ENCODE measurements at regions not wholly inside any gene's neighbourhood (a gene's known extent, or its start where the extent isn't known, plus 50 kb on each side); places are given as distances from the start of the nearest gene placed in this dataset.

GRCh38 chr9:89992326-89993198 lies 387.8 kb downstream of the GADD45G start:
- H3K27ac Mint-ChIP-seq, result no peak overlapping the region
- H3K27me3 Mint-ChIP-seq, result peaks cover 8% of the 10 kb centered on the region
- H3K4me3 Mint-ChIP-seq, result no peak overlapping the region
- H3K36me3 Mint-ChIP-seq (ENCODE audit: low read depth), result no peaks in the 10 kb centered on the region
- no peaks in the 10 kb centered on the region for H3K9me3 Mint-ChIP-seq
- peaks cover 19% of the 10 kb centered on the region for H3K4me1 Mint-ChIP-seq (ENCODE audit: low read depth)

- H3K4me1 Mint-ChIP-seq (ENCODE audit: low read depth), result peaks cover 16% of the 10 kb centered on the region
- H3K27ac Mint-ChIP-seq, result no peak overlapping the region
- no peak overlapping the region for H3K4me3 Mint-ChIP-seq
- no peaks in the 10 kb centered on the region for H3K36me3 Mint-ChIP-seq (ENCODE audit: low read depth)
- H3K9me3 Mint-ChIP-seq, result no peaks in the 10 kb centered on the region
- peaks cover 5% of the 10 kb centered on the region for H3K27me3 Mint-ChIP-seq
Observed at GRCh38 chr9:89993678-89994630, 389.1 kb downstream of the GADD45G start.

- H3K4me3 Mint-ChIP-seq, result no peak overlapping the region
- no peaks in the 10 kb centered on the region for H3K9me3 Mint-ChIP-seq
- peaks cover 5% of the 10 kb centered on the region for H3K27me3 Mint-ChIP-seq
- no peaks in the 10 kb centered on the region for H3K36me3 Mint-ChIP-seq (ENCODE audit: low read depth)
- H3K27ac Mint-ChIP-seq, result peak overlapping the region; percentile 32
- peaks cover 28% of the 10 kb centered on the region for H3K4me1 Mint-ChIP-seq (ENCODE audit: low read depth)
Observed at GRCh38 chr9:89994988-89995613, 390.3 kb downstream of the GADD45G start.

- no peak overlapping the region for H3K4me3 Mint-ChIP-seq
- peaks cover 38% of the 10 kb centered on the region for H3K4me1 Mint-ChIP-seq (ENCODE audit: low read depth)
- H3K36me3 Mint-ChIP-seq (ENCODE audit: low read depth), result no peaks in the 10 kb centered on the region
- peaks cover 5% of the 10 kb centered on the region for H3K27me3 Mint-ChIP-seq
- no peak overlapping the region for H3K27ac Mint-ChIP-seq
- H3K9me3 Mint-ChIP-seq, result no peaks in the 10 kb centered on the region
Observed at GRCh38 chr9:89996116-89996515, 391.3 kb downstream of the GADD45G start.

- no peak overlapping the region for H3K27ac Mint-ChIP-seq
- peaks cover 2% of the 10 kb centered on the region for H3K27me3 Mint-ChIP-seq
- no peak overlapping the region for H3K4me3 Mint-ChIP-seq
- H3K36me3 Mint-ChIP-seq (ENCODE audit: low read depth), result no peaks in the 10 kb centered on the region
- H3K4me1 Mint-ChIP-seq (ENCODE audit: low read depth), result peaks cover 42% of the 10 kb centered on the region
- no peaks in the 10 kb centered on the region for H3K9me3 Mint-ChIP-seq
Observed at GRCh38 chr9:89996773-89997172, 392.0 kb downstream of the GADD45G start.

- Mint-ChIP-seq H3K27ac (peak overlapping the region; percentile 89), H3K4me1 (ENCODE audit: low read depth) (peaks cover 42% of the 10 kb centered on the region), H3K9me3 (no peaks in the 10 kb centered on the region), H3K27me3 (no peaks in the 10 kb centered on the region), H3K4me3 (no peak overlapping the region), H3K36me3 (ENCODE audit: low read depth) (no peaks in the 10 kb centered on the region)
Observed at GRCh38 chr9:89998633-89999032, 393.8 kb downstream of the GADD45G start.

GRCh38 chr9:89999176-89999533 lies 394.3 kb downstream of the GADD45G start:
- Mint-ChIP-seq H3K9me3 (no peaks in the 10 kb centered on the region), H3K4me3 (peak overlapping the region; percentile 72), H3K27ac (peak overlapping the region; percentile 89), H3K27me3 (no peaks in the 10 kb centered on the region), H3K36me3 (ENCODE audit: low read depth) (no peaks in the 10 kb centered on the region), H3K4me1 (ENCODE audit: low read depth) (peaks cover 42% of the 10 kb centered on the region)

- no peaks in the 10 kb centered on the region for H3K27me3 Mint-ChIP-seq
- no peaks in the 10 kb centered on the region for H3K36me3 Mint-ChIP-seq (ENCODE audit: low read depth)
- H3K4me3 Mint-ChIP-seq, result peak overlapping the region; percentile 72
- no peaks in the 10 kb centered on the region for H3K9me3 Mint-ChIP-seq
- peaks cover 42% of the 10 kb centered on the region for H3K4me1 Mint-ChIP-seq (ENCODE audit: low read depth)
- H3K27ac Mint-ChIP-seq, result peak overlapping the region; percentile 89
Observed at GRCh38 chr9:89999534-90000370, 394.9 kb downstream of the GADD45G start.

- Mint-ChIP-seq H3K27ac (peak overlapping the region; percentile 78), H3K27me3 (no peaks in the 10 kb centered on the region), H3K4me3 (peak overlapping the region; percentile 72), H3K4me1 (ENCODE audit: low read depth) (peaks cover 42% of the 10 kb centered on the region), H3K36me3 (ENCODE audit: low read depth) (no peaks in the 10 kb centered on the region), H3K9me3 (no peaks in the 10 kb centered on the region)
Observed at GRCh38 chr9:90000925-90001324, 396.1 kb downstream of the GADD45G start.

GRCh38 chr9:90001747-90002146 lies 396.9 kb downstream of the GADD45G start:
- Mint-ChIP-seq H3K27me3 (no peaks in the 10 kb centered on the region), H3K27ac (no peak overlapping the region), H3K4me1 (ENCODE audit: low read depth) (peaks cover 36% of the 10 kb centered on the region), H3K4me3 (no peak overlapping the region), H3K36me3 (ENCODE audit: low read depth) (no peaks in the 10 kb centered on the region), H3K9me3 (no peaks in the 10 kb centered on the region)

GRCh38 chr9:90002397-90003271 lies 397.8 kb downstream of the GADD45G start:
- Mint-ChIP-seq H3K4me3 (no peak overlapping the region), H3K9me3 (no peaks in the 10 kb centered on the region), H3K27ac (no peak overlapping the region), H3K4me1 (ENCODE audit: low read depth) (peaks cover 36% of the 10 kb centered on the region), H3K27me3 (peaks cover 4% of the 10 kb centered on the region), H3K36me3 (ENCODE audit: low read depth) (no peaks in the 10 kb centered on the region)

- Mint-ChIP-seq H3K4me1 (ENCODE audit: low read depth) (peaks cover 30% of the 10 kb centered on the region), H3K27ac (no peak overlapping the region), H3K9me3 (no peaks in the 10 kb centered on the region), H3K36me3 (ENCODE audit: low read depth) (no peaks in the 10 kb centered on the region), H3K27me3 (peaks cover 4% of the 10 kb centered on the region), H3K4me3 (no peak overlapping the region)
Observed at GRCh38 chr9:90005388-90005787, 400.6 kb downstream of the GADD45G start.

All from stimulated activated naive CD8-positive, alpha-beta T cell treated with anti-CD3 and anti-CD28 coated beads, Interleukin-15, Interleukin-2, amounts not matched to agents 100 ng/mL and 50 ng/mL, for 24 hours (primary cell).